Activated CD4-positive, alpha-beta T cell treated with anti-CD3 and anti-CD28 coated beads for 24 hours (primary cell): ENCODE measurements at regions not wholly inside any gene's neighbourhood (a gene's known extent, or its start where the extent isn't known, plus 50 kb on each side); places are given as distances from the start of the nearest gene placed in this dataset.

Experiments
- DNase-seq, 2 donors: peaks; one replicate each; pipeline ENCODE4 v3.0.0-alpha.2; 2020; ENCODE audit warnings: low read depth in 2 of 2

GRCh38 chr16:35841632-35842031 is 2382.2 kb downstream of the TP53TG3F start:
- DNase-seq = no peak

- no peak for DNase-seq
These were observed 2402.8 kb downstream of the TP53TG3F start for GRCh38 chr16:35862242-35862641.

- DNase-seq = no peak
These were observed 2409.2 kb downstream of the TP53TG3F start for GRCh38 chr16:35868630-35869029.

- no peak for DNase-seq
These were observed 2414.1 kb downstream of the TP53TG3F start for GRCh38 chr16:35873472-35873871.

DNA sequence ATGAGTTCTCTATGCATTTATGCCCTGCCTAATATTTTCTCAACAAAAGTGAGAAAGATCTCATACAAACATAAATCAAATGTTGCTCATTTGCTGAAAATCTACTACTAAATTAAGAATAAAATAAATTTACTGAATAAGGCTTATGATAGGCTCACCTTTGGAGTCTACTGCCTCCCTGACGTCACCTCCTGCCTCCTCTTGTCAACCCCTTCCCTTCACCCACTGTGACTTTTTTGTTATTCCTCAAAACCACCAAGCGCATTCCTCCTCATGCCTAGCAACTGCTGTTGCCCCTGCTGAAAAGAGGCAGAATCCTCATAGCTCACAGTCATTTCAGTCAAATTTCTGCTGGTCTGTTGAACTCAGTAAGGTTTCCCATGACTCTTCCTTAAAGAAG is 2422.2 kb downstream of the TP53TG3F start:
- DNase-seq = no peak

DNA sequence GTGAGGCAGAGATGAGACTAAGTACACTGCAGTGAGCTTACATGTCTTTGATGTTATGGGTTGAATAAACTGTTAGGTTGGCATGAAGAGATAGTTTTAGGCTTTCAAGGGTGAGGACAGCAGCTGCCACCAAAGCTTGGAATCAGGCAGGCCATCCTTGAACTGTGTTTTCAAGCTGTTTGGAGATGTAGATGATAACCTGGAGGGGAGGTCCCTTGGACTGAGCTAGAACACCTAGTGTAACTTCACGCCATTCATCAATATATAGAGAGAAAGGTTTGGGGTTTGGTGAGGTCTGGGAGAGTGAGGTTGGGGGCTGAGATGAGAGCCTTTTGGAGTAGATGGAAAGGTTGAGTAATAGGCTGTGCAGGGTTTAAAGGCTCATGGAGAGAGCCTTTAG is 2447.0 kb downstream of the TP53TG3F start:
- no peak for DNase-seq

GRCh38 chr16:35908152-35908551 is 2448.7 kb downstream of the TP53TG3F start:
- DNase-seq = no peak

DNA sequence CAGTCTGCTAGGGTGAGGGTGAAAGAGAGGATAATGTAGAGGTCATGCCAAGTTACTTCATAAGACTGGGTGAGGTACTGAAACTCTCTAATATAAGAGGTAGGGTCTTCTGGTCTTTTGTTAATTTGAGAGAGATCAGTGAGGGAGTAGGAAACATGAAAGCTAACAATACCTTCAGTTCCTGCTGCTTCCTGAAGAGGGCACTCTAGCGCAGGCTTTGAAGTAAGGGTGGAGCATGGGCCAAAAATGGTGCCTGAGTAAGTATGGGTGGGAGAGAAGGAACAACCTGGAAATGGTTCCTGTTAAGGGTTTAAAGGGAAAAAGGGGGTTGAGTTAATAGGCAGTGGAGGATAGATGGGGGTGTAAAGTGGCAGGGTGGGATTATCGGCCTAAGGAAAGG is 2449.5 kb downstream of the TP53TG3F start:
- DNase-seq = no peak

- no peak for DNase-seq
These were observed 2450.0 kb downstream of the TP53TG3F start for GRCh38 chr16:35909351-35909954.

DNA sequence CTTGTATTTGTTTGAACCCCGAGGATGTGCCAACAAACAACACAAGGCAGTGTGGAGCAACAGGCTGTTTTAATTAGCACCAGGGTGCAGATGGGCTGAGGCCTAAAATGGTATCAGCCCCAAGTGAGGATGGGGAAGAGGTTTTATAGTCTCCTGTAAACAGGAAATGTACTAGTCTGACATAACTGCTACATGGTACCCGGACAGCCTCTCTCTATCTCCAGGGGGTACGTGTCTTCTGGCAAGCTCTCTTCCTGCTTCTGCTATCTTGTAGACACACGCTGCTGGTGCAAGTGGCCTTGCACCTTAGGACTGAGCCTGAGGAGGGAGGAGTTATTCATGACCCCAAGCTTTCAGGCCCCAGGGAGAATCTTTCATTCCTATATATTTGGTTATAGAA is 2451.0 kb downstream of the TP53TG3F start:
- no peak for DNase-seq

DNA sequence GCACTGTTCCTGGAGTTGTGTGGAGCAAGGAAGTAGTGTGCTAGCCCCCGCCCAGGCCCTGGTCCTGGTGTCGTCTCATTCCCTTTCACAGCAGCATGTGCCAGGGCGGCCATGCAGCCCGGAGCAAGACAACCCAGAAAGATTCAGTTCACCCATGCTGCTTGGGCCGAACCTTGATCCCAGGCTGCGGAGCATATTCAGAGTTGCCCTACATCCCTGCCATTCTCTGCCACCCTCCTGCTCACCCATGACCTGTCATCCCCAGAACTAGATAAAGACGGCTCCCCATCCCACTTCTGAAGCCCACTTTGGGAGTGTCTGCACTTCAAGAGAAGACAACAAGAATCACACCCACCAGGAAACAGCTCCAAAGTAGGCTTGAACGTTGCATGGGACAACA is 2452.5 kb downstream of the TP53TG3F start:
- no peak for DNase-seq

DNA sequence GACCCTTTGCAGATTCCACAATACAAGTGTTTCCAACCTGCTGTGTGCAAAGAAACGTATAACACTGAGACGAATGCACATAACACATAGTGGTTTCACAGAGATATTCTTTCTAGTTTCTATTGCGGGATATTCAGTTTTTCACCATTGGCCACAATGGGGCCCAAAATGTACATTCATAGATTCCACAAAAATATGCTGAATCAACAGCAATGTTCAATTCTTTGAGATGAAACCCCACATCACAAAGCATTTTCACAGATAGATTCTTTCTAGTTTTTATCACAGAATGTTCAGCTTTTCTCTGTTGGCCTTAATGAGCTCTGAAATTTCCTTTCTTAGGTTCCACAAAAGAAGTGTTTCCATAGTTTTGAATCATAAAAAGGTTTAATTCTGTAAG is 2472.3 kb downstream of the TP53TG3F start:
- no peak for DNase-seq
